Fibroblast of peridontal ligament (primary cell): ENCODE measurements at regions not wholly inside any gene's neighbourhood (a gene's known extent, or its start where the extent isn't known, plus 50 kb on each side); places are given as distances from the start of the nearest gene placed in this dataset.

Experiments
- DNase-seq: peaks from one replicate; pipeline ENCODE4 v3.0.0-alpha.2; 2010; ENCODE audit errors: extremely low read depth

GRCh38 chr13:47518530-47518929 is 482.5 kb downstream of the SUCLA2 start:
- DNase-seq, result no peak

DNA sequence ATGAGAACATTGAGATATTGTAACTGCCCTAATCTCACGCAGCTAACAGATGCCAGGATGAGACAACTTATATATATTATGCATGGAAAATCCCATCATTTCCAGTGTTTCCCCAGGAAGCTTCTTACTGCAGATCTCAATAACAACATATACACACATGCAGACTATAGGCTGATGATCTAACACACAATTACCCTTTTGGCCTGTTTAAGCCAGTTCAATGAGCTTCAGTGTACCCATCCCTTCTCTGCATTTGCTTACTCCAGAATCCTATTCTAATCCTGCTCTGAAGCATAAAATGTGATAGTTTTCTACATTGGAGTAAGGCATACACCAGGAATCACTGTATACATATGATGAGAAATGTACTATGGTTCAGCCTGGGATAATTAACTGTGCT is 489.4 kb downstream of the SUCLA2 start:
- DNase-seq, result no peak

GRCh38 chr13:47508527-47509228 is 492.4 kb downstream of the SUCLA2 start:
- no peak for DNase-seq

DNA sequence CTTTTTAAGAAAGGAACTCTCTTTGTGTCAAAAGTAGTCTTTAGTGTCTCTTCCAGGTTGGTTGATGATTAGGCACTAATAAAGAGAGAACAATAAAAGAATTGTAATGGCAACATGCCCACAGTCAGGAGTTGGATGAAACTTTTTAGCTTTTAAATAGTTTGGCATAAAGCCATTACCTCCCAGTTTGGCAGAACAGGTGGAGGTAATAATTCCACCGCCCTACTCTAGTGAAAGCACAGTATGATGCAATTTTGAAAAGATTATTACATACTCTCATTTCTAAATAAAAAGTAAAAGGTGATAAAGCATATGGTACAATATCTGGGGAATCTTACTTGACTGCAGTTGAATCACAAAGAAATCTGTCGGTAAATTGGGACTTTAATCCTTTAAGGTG is 497.6 kb downstream of the SUCLA2 start:
- no peak for DNase-seq

- DNase-seq, result no peak
Measured at GRCh38 chr13:47502166-47502565, 498.9 kb downstream of the SUCLA2 start.

- DNase-seq, result peak; percentile 95
Measured at GRCh38 chr13:47499358-47500150, 501.5 kb downstream of the SUCLA2 start.

GRCh38 chr13:47484548-47484947 is 516.5 kb downstream of the SUCLA2 start:
- DNase-seq, result peak; percentile 86

DNA sequence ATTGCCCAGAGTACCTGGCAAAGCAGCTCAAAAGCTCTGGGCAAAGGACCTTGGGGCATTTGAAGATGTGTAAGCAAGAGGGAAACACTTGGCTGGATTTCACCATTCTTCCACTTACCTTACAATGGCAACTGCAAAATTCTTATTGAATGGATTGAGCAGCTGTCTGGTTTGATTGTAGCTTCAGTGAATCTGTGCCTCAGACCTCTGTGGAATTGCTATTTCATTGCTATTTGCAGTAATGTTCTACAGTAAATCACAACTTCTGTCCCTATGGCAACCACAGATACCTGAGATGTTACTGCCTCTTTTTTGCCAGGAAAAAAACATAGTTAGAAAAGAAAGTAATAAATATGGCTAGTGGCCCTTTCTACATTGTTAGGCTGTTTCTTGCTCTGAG is 519.5 kb downstream of the SUCLA2 start:
- no peak for DNase-seq

GRCh38 chr13:47480951-47481350 is 520.1 kb downstream of the SUCLA2 start:
- DNase-seq, result no peak

- DNase-seq, result peak; percentile 82
Measured at GRCh38 chr13:47480121-47480520, 521.0 kb downstream of the SUCLA2 start.

GRCh38 chr13:47478985-47479384 is 522.1 kb downstream of the SUCLA2 start:
- DNase-seq, result peak; percentile 35

- peak; percentile 39 for DNase-seq
Measured at GRCh38 chr13:47475441-47475948, 525.6 kb downstream of the SUCLA2 start.

DNA sequence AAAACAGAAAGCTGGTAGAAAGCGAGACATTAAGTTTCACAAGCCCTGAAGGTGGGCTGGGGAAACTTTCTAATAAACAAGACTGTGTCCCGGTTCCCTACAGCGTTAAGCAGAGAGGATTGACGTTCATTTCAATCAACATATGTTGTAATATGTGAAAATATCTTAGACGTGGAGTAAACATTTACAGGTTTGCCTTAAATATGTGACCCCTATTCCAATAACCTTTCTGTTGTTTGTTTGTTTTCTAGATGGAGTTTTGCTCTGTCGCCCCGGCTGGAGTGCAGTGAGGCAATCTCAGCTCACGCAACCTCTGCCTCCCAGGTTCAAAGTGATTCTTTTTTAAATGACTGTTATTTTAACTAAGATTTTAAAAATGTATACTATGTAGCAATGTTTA is 526.2 kb downstream of the SUCLA2 start:
- DNase-seq, result no peak

- DNase-seq, result no peak
Measured at GRCh38 chr13:47474326-47474725, 526.7 kb downstream of the SUCLA2 start.

GRCh38 chr13:47472516-47472915 is 528.6 kb downstream of the SUCLA2 start:
- DNase-seq, result no peak

DNA sequence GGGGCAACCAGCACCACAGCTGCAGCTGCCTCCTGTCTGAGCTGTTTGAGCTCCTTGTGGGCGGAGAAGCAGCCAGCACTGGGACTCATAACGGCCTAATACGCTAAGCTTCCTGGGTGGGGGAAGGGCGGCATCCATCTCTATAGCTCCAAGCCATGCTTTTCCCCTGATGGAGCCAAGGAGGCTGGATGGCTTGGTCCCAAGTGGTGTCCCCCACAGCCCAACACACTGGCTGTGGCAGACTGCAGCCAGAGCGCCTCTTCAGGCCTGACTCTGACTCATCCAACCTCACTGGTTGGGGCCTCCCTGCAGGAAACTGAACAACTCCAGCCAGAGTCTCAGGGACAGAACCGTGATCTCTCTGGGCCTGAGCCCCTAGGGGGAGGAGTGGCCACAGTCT is 537.3 kb downstream of the SUCLA2 start:
- DNase-seq, result no peak

DNA sequence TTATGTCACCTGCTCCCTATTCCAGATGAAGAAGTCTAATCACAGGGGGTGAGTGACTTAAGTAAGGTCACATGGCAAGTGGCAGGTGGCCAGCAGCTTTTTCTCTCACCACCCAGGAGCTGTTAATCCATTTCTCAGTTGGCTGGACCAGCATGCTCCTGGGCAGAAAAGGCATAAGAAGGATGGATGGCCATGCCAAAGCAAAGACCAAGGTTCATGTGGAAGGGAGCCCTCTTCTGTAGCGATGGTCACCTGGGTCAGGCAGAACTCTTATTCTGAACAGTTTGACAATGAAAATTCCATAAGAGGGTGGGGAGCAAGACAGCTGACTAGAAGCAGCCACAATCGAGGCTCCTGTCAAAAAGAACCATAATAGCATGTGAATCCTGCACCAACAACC is 538.1 kb downstream of the SUCLA2 start:
- no peak for DNase-seq

- DNase-seq, result no peak
Measured at GRCh38 chr13:47461816-47462215, 539.3 kb downstream of the SUCLA2 start.

- peak; percentile 73 for DNase-seq
Measured at GRCh38 chr13:47459512-47459911, 541.6 kb downstream of the SUCLA2 start.

DNA sequence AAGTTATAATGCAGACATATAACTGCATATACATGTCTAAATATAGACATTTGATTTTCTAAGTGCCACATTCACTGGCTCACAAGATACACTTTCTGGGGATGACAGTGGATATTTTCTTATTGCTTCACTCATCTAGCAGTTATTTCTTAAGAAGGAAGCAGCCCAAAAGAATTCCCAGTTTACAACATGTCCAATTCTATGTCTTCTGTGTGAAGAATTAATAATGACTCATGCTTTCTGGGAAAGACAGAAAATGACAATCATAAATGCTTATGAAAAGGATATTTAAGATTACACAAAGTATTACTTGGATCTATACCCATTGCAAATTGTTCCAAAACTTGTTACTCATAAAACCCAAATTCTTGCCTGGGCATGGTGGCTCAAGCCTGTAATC is 543.4 kb downstream of the SUCLA2 start:
- DNase-seq, result peak; percentile 72

GRCh38 chr13:47455626-47456025 is 545.4 kb downstream of the SUCLA2 start:
- peak; percentile 65 for DNase-seq

DNA sequence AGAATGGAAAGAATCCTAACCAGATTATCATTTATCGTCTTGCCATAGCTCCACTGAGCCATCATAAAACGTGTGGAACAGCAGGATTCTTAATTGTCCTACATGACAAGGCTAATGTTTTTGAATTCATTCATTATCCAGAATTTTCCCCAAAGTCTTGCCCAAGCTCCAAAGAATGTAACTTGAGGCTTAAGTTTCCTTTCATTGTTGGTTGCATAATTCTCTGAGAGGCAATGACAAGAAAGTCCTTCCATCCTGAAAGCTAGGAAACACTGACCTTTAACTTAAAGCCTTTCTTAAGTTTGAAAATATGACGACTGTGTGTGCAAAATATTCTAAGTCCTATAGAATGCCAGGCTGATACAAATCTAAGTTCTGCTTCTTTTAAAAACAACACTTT is 546.1 kb downstream of the SUCLA2 start:
- DNase-seq, result peak; percentile 78

DNA sequence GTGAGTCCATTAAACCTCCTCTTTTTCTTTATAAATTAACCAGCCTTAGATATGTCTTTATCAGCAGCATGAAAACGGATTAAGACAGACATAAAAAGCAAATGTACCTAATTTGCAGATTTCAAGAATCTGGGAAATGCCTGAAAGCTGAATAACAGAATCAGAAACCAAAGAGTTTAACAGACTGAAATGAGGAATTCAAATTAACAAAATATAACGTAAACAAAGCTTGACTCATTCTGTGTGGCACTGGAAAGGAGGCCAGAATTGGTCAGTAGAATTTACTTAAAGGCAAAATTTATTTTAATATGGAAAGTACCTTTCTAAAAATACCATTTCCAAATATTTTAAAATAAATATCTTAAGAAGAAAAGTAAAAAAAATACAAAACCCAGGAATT is 540.6 kb upstream of the HTR2A start:
- peak; percentile 93 for DNase-seq
